Smooth muscle cell (in vitro differentiated cells): ENCODE measurements at regions not wholly inside any gene's neighbourhood (a gene's known extent, or its start where the extent isn't known, plus 50 kb on each side); places are given as distances from the start of the nearest gene placed in this dataset.

Experiments used
- DNase-seq: peaks from one replicate; lab custom pipeline; 2025; ENCODE audit not compliant: unreplicated experiment; lab: John Stamatoyannopoulos, UW
- H2AFZ ChIP-seq: fragments of 200-600 bp; sonication (generic); 2 replicates; pipeline ENCODE4 v1.6.0; 2016; ENCODE audit warnings: antibody characterized with exemption, low read depth, mild to moderate bottlenecking
- H3F3A ChIP-seq: fragments of 200-600 bp; sonication (generic); 2 replicates; pipeline ENCODE4 v1.6.0; 2017; ENCODE audit warnings: antibody characterized with exemption, low read depth
- H3K27ac ChIP-seq: fragments of 200-600 bp; sonication (generic); 2 replicates; pipeline ENCODE4 v1.5.1; 2016; ENCODE audit warnings: low read depth, mild to moderate bottlenecking
- H3K27me3 ChIP-seq: fragments of 200-600 bp; sonication (generic); 2 replicates; pipeline ENCODE4 v1.6.1; 2016; ENCODE audit warnings: low read depth, mild to moderate bottlenecking
- H3K36me3 ChIP-seq: fragments of 200-600 bp; sonication (generic); 2 replicates; pipeline ENCODE4 v1.5.1; 2016; ENCODE audit warnings: low read depth
- H3K4me1 ChIP-seq: fragments of 200-600 bp; sonication (generic); 2 replicates; pipeline ENCODE4 v1.5.1; 2016; ENCODE audit warnings: low read depth
- H3K4me2 ChIP-seq: fragments of 200-600 bp; sonication (generic); 2 replicates; pipeline ENCODE4 v1.6.0; 2016; ENCODE audit warnings: mild to moderate bottlenecking
- H3K4me3 ChIP-seq: fragments of 200-600 bp; sonication (generic); 2 replicates; pipeline ENCODE4 v1.5.1; 2016; ENCODE audit warnings: mild to moderate bottlenecking
- H3K79me2 ChIP-seq: fragments of 200-600 bp; sonication (generic); 2 replicates; pipeline ENCODE4 v1.6.0; 2016; ENCODE audit warnings: low read depth, mild to moderate bottlenecking
- H3K9ac ChIP-seq: fragments of 200-600 bp; sonication (generic); 2 replicates; pipeline ENCODE4 v1.6.0; 2016; ENCODE audit warnings: low read depth
- H3K9me3 ChIP-seq: fragments of 200-600 bp; sonication (generic); replicated peaks from 2 replicates; pipeline ENCODE4 v1.5.1; 2016; ENCODE audit warnings: low read depth
- H4K20me1 ChIP-seq: fragments of 200-600 bp; sonication (generic); 2 replicates; pipeline ENCODE4 v1.6.0; 2016; ENCODE audit warnings: low read depth
- CTCF ChIP-seq: fragments of 200-600 bp; sonication (generic); IDR thresholded peaks from 2 replicates; pipeline ENCODE4 v1.5.1; 2017; ENCODE audit warnings: borderline replicate concordance, mild to moderate bottlenecking, antibody characterized with exemption; ENCODE audit not compliant: insufficient read depth, poor library complexity, severe bottlenecking
- WGBS: methylation state at CpG from one replicate; pipeline ENCODE4 v1.1.7; 2016; ENCODE audit warnings: low lambda C conversion rate; 5-methylcytosine and 5-hydroxymethylcytosine counted together

GRCh38 chr10:26914898-26915297, 54.1 kb upstream of the ABI1 start:
- DNase-seq, result no peak
- no peak overlapping the region for H3K9ac ChIP-seq
- no peaks in the 10 kb centered on the region for H4K20me1 ChIP-seq
- no peaks in the 10 kb centered on the region for H3K36me3 ChIP-seq
- no peak overlapping the region for H3K4me3 ChIP-seq
- H3K79me2 ChIP-seq, result no peaks in the 10 kb centered on the region
- H3K4me2 ChIP-seq, result no peak overlapping the region
- no peak overlapping the region for H2AFZ ChIP-seq
- no peak for TF ChIP-seq CTCF
- no peaks in the 10 kb centered on the region for H3K9me3 ChIP-seq
- no peaks in the 10 kb centered on the region for H3K4me1 ChIP-seq
- no peak overlapping the region for H3K27ac ChIP-seq
- H3F3A ChIP-seq, result no peaks in the 10 kb centered on the region
- no peaks in the 10 kb centered on the region for H3K27me3 ChIP-seq

DNA sequence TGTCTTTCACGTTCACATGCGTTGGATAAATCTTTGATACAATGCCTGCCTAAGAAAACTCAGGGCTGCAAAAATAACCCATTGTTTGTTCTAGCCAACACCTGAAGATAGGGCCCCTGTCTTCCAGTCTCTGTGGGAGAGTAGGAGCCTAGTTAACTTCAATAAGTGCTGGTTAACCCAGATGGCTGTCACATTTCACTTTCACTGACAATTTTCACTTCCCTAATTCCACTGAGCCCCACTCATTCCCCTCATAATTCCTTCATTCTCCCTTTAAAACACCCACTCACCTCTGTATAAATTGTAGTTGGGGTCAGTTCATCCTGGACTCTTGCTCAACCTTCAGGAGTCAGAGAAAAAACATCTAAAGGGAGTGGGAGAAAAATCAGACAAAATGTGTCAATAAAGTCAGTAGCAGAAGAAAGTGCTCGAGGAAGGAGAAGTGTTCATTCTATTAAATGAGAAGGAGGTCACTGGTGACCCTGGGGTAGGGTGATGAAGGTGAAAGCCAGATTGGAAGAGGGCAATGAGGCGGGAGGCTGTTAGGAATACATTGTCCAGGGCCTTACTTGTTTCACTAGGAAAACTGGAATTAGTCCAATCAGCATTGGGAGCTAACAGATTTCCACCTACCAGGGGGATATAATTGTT, 51.2 kb upstream of the ABI1 start:
- DNase-seq, result no peak
- no peak overlapping the region for H3K27ac ChIP-seq
- WGBS, result 92% methylated on average over 4 of the region's 4 CpGs

More for the DNA sequence above, 51.2 kb upstream of the ABI1 start:
- H3K27me3 ChIP-seq, result no peaks in the 10 kb centered on the region
- H3K4me2 ChIP-seq, result no peak overlapping the region
- no peak overlapping the region for H2AFZ ChIP-seq
- no peak overlapping the region for H3K4me3 ChIP-seq
- no peaks in the 10 kb centered on the region for H3K79me2 ChIP-seq
- H3F3A ChIP-seq, result no peaks in the 10 kb centered on the region
- H3K9ac ChIP-seq, result no peak overlapping the region
- TF ChIP-seq CTCF, result no peak
- no peaks in the 10 kb centered on the region for H3K4me1 ChIP-seq
- H4K20me1 ChIP-seq, result no peaks in the 10 kb centered on the region
- no peaks in the 10 kb centered on the region for H3K36me3 ChIP-seq
- H3K9me3 ChIP-seq, result no peaks in the 10 kb centered on the region
